HFFc6 (cell line): ENCODE measurements at regions not wholly inside any gene's neighbourhood (a gene's known extent, or its start where the extent isn't known, plus 50 kb on each side); places are given as distances from the start of the nearest gene placed in this dataset.

Experiments
- DNase-seq: peaks from one replicate; pipeline ENCODE4 v3.0.0-alpha.2; 2018
- H3K27ac Mint-ChIP-seq: 2 replicates; pipeline ENCODE4 v1.8.0; 2020; ENCODE audit warnings: mild to moderate bottlenecking, mixed read lengths
- H3K27me3 Mint-ChIP-seq: 2 replicates; pipeline ENCODE4 v1.8.0; 2021; ENCODE audit warnings: mild to moderate bottlenecking, moderate library complexity, mixed read lengths; ENCODE audit not compliant: insufficient read depth
- H3K36me3 Mint-ChIP-seq: 2 replicates; pipeline ENCODE4 v1.8.0; 2021; ENCODE audit warnings: low read depth, mixed read lengths
- H3K4me1 Mint-ChIP-seq: 2 replicates; pipeline ENCODE4 v1.8.0; 2020; ENCODE audit warnings: low read depth, mixed read lengths
- H3K4me3 Mint-ChIP-seq: 2 replicates; pipeline ENCODE4 v1.8.0; 2020; ENCODE audit warnings: mild to moderate bottlenecking, moderate library complexity, mixed read lengths
- H3K9me3 Mint-ChIP-seq: 2 replicates; pipeline ENCODE4 v1.8.0; 2020; ENCODE audit warnings: mild to moderate bottlenecking, mixed read lengths
- CTCF ChIP-seq: fragments of 200-600 bp; sonication (generic); IDR thresholded peaks from 2 replicates; pipeline ENCODE4 v1.5.0; 2021; ENCODE audit warnings: antibody characterized with exemption, mild to moderate bottlenecking

- Mint-ChIP-seq H3K9me3 (peaks cover 58% of the 10 kb centered on the region), H3K4me1 (no peaks in the 10 kb centered on the region), H3K27ac (no peak overlapping the region), H3K4me3 (no peak overlapping the region), H3K27me3 (no peaks in the 10 kb centered on the region), H3K36me3 (peaks cover 15% of the 10 kb centered on the region)
- no peak for TF ChIP-seq CTCF
- DNase-seq, result no peak
Observed at GRCh38 chr14:94839348-94839747, 69.4 kb upstream of the GSC start.

GRCh38 chr14:94836849-94837248 is 66.9 kb upstream of the GSC start:
- no peaks in the 10 kb centered on the region for H3K4me1 Mint-ChIP-seq
- no peaks in the 10 kb centered on the region for H3K27me3 Mint-ChIP-seq
- no peak overlapping the region for H3K27ac Mint-ChIP-seq

GRCh38 chr14:94833633-94834032 is 63.7 kb upstream of the GSC start:
- no peak for TF ChIP-seq CTCF
- no peaks in the 10 kb centered on the region; the same call in 1 of the 2 replicates for H3K27me3 Mint-ChIP-seq
- no peak overlapping the region for H3K4me3 Mint-ChIP-seq
- H3K36me3 Mint-ChIP-seq, result no peaks in the 10 kb centered on the region
- H3K9me3 Mint-ChIP-seq, result peaks cover 46% of the 10 kb centered on the region
- H3K27ac Mint-ChIP-seq, result no peak overlapping the region
- no peak for DNase-seq
- no peaks in the 10 kb centered on the region for H3K4me1 Mint-ChIP-seq

More at GRCh38 chr14:94836849-94837248, 66.9 kb upstream of the GSC start:
- Mint-ChIP-seq H3K4me3 (no peak overlapping the region), H3K36me3 (peaks cover 10% of the 10 kb centered on the region; the same call in 1 of the 2 replicates), H3K9me3 (peaks cover 59% of the 10 kb centered on the region)
- DNase-seq, result no peak
- TF ChIP-seq CTCF, result no peak

- Mint-ChIP-seq H3K27me3 (no peaks in the 10 kb centered on the region; the same call in 1 of the 2 replicates), H3K9me3 (peaks cover 64% of the 10 kb centered on the region), H3K27ac (no peak overlapping the region), H3K36me3 (peaks cover 5% of the 10 kb centered on the region; the same call in 1 of the 2 replicates), H3K4me1 (no peaks in the 10 kb centered on the region), H3K4me3 (no peak overlapping the region)
- no peak for DNase-seq
- no peak for TF ChIP-seq CTCF
Observed at GRCh38 chr14:94831085-94831484, 61.2 kb upstream of the GSC start.

GRCh38 chr14:94827711-94828447 is 58.0 kb upstream of the GSC start:
- Mint-ChIP-seq H3K4me3 (no peak overlapping the region), H3K27ac (no peak overlapping the region), H3K4me1 (no peaks in the 10 kb centered on the region), H3K27me3 (no peaks in the 10 kb centered on the region; the same call in 1 of the 2 replicates), H3K36me3 (peaks cover 9% of the 10 kb centered on the region; the same call in 1 of the 2 replicates), H3K9me3 (peaks cover 76% of the 10 kb centered on the region)
- no peak for TF ChIP-seq CTCF
- no peak for DNase-seq
